ENCODE measurements at regions not wholly inside any gene's neighbourhood (a gene's known extent, or its start where the extent isn't known, plus 50 kb on each side); places are given as distances from the start of the nearest gene placed in this dataset.

DNA sequence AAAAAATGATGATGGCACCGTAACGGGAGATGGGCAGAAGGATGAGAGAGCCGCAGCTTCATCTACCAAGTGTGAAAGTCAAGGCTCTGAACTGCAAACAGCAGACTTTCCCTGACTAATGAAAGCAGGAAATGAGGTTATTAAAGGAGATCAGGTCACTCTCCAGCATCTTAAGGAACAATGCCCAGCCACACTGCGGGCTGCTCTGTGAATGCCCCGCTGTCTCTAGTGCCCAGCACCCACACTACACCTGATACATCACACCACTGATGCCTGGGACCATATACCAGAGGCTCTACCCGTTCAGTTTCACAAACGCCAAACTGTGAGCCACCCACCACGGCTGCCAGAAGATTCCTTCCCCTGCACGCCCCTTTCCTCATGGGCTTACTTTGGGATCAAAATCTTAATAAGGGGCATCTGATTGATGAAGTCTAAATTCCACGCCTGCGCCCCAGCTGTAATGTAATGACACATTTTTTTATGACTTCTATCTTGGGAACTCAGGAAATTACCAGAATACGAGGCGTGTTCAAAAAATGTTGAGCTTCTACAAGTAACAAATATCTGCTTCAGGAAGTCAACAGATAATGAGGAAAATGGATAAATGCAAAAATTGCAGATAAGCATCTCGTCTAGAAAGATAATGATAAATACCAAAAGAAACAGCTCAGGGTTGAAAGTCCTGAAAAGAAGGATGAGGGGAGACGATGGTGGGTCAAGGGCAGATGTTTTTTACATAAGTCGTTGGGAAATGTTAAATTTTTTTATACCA, 72.0 kb downstream of the MIS18A start:
- H3K4me3 ChIP-seq (ENCODE audit: low read depth, low read length), result no peak overlapping the region
- TF ChIP-seq CTCF (IDR thresholded peaks at IDR 0.05; ENCODE audit: borderline replicate concordance, insufficient read depth, low read depth, low read length), result no peak

GRCh38 chr21:32203877-32204480, 74.9 kb downstream of the MIS18A start:
- TF ChIP-seq CTCF (IDR thresholded peaks at IDR 0.05; ENCODE audit: borderline replicate concordance, insufficient read depth, low read depth, low read length), result no peak

DNA sequence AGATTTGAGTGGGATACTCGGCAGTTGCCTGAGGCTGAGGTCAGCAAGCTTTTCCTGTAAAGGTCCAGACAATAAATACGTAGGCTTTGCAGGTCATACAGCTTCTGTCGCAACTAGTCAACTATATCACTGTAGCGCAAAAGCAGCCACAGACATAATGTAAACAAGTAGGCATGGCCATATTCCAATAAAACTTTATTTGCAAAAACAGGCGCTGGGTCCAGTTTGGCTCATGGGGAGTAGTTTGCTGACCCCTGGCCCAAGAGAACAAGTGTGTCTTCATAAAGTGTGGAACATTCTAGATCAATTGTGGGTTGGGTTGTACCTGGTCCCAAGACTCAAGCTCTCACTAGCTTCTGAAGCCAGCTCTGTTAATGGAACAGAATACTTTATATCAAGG, 78.8 kb downstream of the MIS18A start:
- no peak for TF ChIP-seq CTCF (IDR thresholded peaks at IDR 0.05; ENCODE audit: borderline replicate concordance, insufficient read depth, low read depth, low read length)
- H3K4me3 ChIP-seq (ENCODE audit: low read depth, low read length), result no peak overlapping the region

More at GRCh38 chr21:32203877-32204480, 74.9 kb downstream of the MIS18A start:
- no peak overlapping the region for H3K4me3 ChIP-seq (ENCODE audit: low read depth, low read length)

DNA sequence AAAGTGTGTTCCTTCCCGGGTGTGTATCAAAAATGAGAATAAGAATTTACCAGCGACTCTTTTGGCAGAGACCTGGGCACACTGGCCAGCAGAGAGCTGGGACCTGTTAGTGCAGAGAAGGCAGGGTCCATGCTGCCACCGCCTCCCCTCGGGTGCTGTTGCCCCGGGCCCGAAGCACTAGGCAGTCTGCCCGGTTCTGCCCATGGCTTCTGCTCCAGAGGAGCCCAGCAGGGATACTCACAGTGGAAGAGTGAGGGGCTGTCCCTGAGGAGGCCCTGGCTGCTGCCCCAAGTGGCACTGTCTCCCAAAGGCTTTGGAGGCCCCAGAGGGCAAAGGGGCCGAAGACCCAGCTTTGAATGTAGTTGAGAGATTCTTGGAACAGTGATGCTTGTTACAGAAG, 80.5 kb downstream of the MIS18A start:
- TF ChIP-seq CTCF (IDR thresholded peaks at IDR 0.05; ENCODE audit: borderline replicate concordance, insufficient read depth, low read depth, low read length), result no peak
- H3K4me3 ChIP-seq (ENCODE audit: low read depth, low read length), result no peak overlapping the region

GRCh38 chr21:32197896-32198295, 81.0 kb downstream of the MIS18A start:
- TF ChIP-seq CTCF (IDR thresholded peaks at IDR 0.05; ENCODE audit: borderline replicate concordance, insufficient read depth, low read depth, low read length), result no peak
- no peak overlapping the region for H3K4me3 ChIP-seq (ENCODE audit: low read depth, low read length)

GRCh38 chr21:32196001-32196400, 82.8 kb downstream of the MIS18A start:
- TF ChIP-seq CTCF (IDR thresholded peaks at IDR 0.05; ENCODE audit: borderline replicate concordance, insufficient read depth, low read depth, low read length), result no peak
- H3K4me3 ChIP-seq (ENCODE audit: low read depth, low read length), result no peak overlapping the region

- no peak overlapping the region for H3K4me3 ChIP-seq (ENCODE audit: low read depth, low read length)
- no peak for TF ChIP-seq CTCF (IDR thresholded peaks at IDR 0.05; ENCODE audit: borderline replicate concordance, insufficient read depth, low read depth, low read length)
Observed at GRCh38 chr21:32193098-32193465, 85.8 kb downstream of the MIS18A start.

All from GM12875 (cell line).